ENCODE measurements at regions not wholly inside any gene's neighbourhood (a gene's known extent, or its start where the extent isn't known, plus 50 kb on each side); places are given as distances from the start of the nearest gene placed in this dataset.

GRCh38 chr4:93894995-93895394 is 66.4 kb downstream of the ATOH1 start:
- TF ChIP-seq EZH2phosphoT487 (IDR thresholded peaks at IDR 0.05; ENCODE audit: borderline replicate concordance) = no peak
- no peak for TF ChIP-seq CTCF (conservative IDR thresholded peaks at IDR 0.05; ENCODE audit: low read length)
- no peaks in the 10 kb centered on the region for H3F3A ChIP-seq (ENCODE audit: low read depth)
- no peak overlapping the region for H3K9ac ChIP-seq (ENCODE audit: low read depth, low read length, poor library complexity, severe bottlenecking)
- peaks cover 17% of the 10 kb centered on the region for H3K4me1 ChIP-seq (ENCODE audit: insufficient read depth, low read length, poor library complexity, severe bottlenecking)
- H3K79me2 ChIP-seq (ENCODE audit: insufficient read depth, low read length) = no peaks in the 10 kb centered on the region
- no peaks in the 10 kb centered on the region for H3K27me3 ChIP-seq (ENCODE audit: insufficient read depth, low read length, poor library complexity, severe bottlenecking)
- H3K9me3 ChIP-seq (ENCODE audit: insufficient read depth, low read depth, low read length) = no peaks in the 10 kb centered on the region
- H4K20me1 ChIP-seq (ENCODE audit: insufficient read depth, low read length, poor library complexity, severe bottlenecking) = no peaks in the 10 kb centered on the region
- no peaks in the 10 kb centered on the region for H3K9me2 ChIP-seq (replicated peaks; ENCODE audit: low read depth, low read length)
- H2AFZ ChIP-seq (ENCODE audit: low read length) = no peak overlapping the region
- no peak overlapping the region for H3K4me3 ChIP-seq (ENCODE audit: low read length, poor library complexity, severe bottlenecking)
- peak overlapping the region; percentile 6 for H3K4me2 ChIP-seq (ENCODE audit: low read depth, low read length, poor library complexity, severe bottlenecking)
- H3K36me3 ChIP-seq (ENCODE audit: insufficient read depth, low read length) = no peaks in the 10 kb centered on the region

- no peaks in the 10 kb centered on the region for H3K9me2 ChIP-seq (replicated peaks; ENCODE audit: low read depth, low read length)
- no peak overlapping the region; the same call in 1 of the 2 replicates for H2AFZ ChIP-seq (ENCODE audit: low read length)
- no peak overlapping the region for H3K9ac ChIP-seq (ENCODE audit: low read depth, low read length, poor library complexity, severe bottlenecking)
- H3K4me2 ChIP-seq (ENCODE audit: low read depth, low read length, poor library complexity, severe bottlenecking) = no peak overlapping the region
- no peak overlapping the region for H3K4me3 ChIP-seq (ENCODE audit: low read length, poor library complexity, severe bottlenecking)
- no peaks in the 10 kb centered on the region for H4K20me1 ChIP-seq (ENCODE audit: insufficient read depth, low read length, poor library complexity, severe bottlenecking)
- H3K79me2 ChIP-seq (ENCODE audit: insufficient read depth, low read length) = no peaks in the 10 kb centered on the region
- H3K36me3 ChIP-seq (ENCODE audit: insufficient read depth, low read length) = no peaks in the 10 kb centered on the region
- no peaks in the 10 kb centered on the region for H3F3A ChIP-seq (ENCODE audit: low read depth)
- H3K27me3 ChIP-seq (ENCODE audit: insufficient read depth, low read length, poor library complexity, severe bottlenecking) = no peaks in the 10 kb centered on the region
- H3K9me3 ChIP-seq (ENCODE audit: insufficient read depth, low read depth, low read length) = no peaks in the 10 kb centered on the region
- TF ChIP-seq EZH2phosphoT487 (IDR thresholded peaks at IDR 0.05; ENCODE audit: borderline replicate concordance) (no peak), CTCF (conservative IDR thresholded peaks at IDR 0.05; ENCODE audit: low read length) (no peak)
- peaks cover 18% of the 10 kb centered on the region for H3K4me1 ChIP-seq (ENCODE audit: insufficient read depth, low read length, poor library complexity, severe bottlenecking)
These were observed 68.0 kb downstream of the ATOH1 start for GRCh38 chr4:93896516-93896915.

GRCh38 chr4:93897559-93897958 is 69.0 kb downstream of the ATOH1 start:
- H3K9me2 ChIP-seq (replicated peaks; ENCODE audit: low read depth, low read length) = no peaks in the 10 kb centered on the region
- no peaks in the 10 kb centered on the region for H4K20me1 ChIP-seq (ENCODE audit: insufficient read depth, low read length, poor library complexity, severe bottlenecking)
- H3K9me3 ChIP-seq (ENCODE audit: insufficient read depth, low read depth, low read length) = no peaks in the 10 kb centered on the region
- no peak for TF ChIP-seq EZH2phosphoT487 (IDR thresholded peaks at IDR 0.05; ENCODE audit: borderline replicate concordance)
- TF ChIP-seq CTCF (conservative IDR thresholded peaks at IDR 0.05; ENCODE audit: low read length) = peak; percentile 73
- no peaks in the 10 kb centered on the region for H3F3A ChIP-seq (ENCODE audit: low read depth)
- no peak overlapping the region for H3K9ac ChIP-seq (ENCODE audit: low read depth, low read length, poor library complexity, severe bottlenecking)
- no peaks in the 10 kb centered on the region for H3K27me3 ChIP-seq (ENCODE audit: insufficient read depth, low read length, poor library complexity, severe bottlenecking)
- H3K4me3 ChIP-seq (ENCODE audit: low read length, poor library complexity, severe bottlenecking) = no peak overlapping the region
- H2AFZ ChIP-seq (ENCODE audit: low read length) = no peak overlapping the region; the same call in 1 of the 2 replicates
- peaks cover 18% of the 10 kb centered on the region for H3K4me1 ChIP-seq (ENCODE audit: insufficient read depth, low read length, poor library complexity, severe bottlenecking)
- no peaks in the 10 kb centered on the region for H3K79me2 ChIP-seq (ENCODE audit: insufficient read depth, low read length)
- no peak overlapping the region for H3K4me2 ChIP-seq (ENCODE audit: low read depth, low read length, poor library complexity, severe bottlenecking)
- H3K36me3 ChIP-seq (ENCODE audit: insufficient read depth, low read length) = no peaks in the 10 kb centered on the region

Data from Loucy (cell line).